ENCODE measurements at regions not wholly inside any gene's neighbourhood (a gene's known extent, or its start where the extent isn't known, plus 50 kb on each side); places are given as distances from the start of the nearest gene placed in this dataset.

GRCh38 chrX:6456196-6456595 is 78.7 kb downstream of the VCX3A start:
- CTCF ChIA-PET: no interaction called here
- Histone ChIP-seq H3K27ac (ENCODE audit: control insufficient read depth, insufficient read depth) (no peak overlapping the region), H3K36me3 (ENCODE audit: control insufficient read depth in 2 of 2, insufficient read depth in 2 of 2, low read length in 1 of 2) (no peaks in the 10 kb centered on the region), H3K27me3 (replicated peaks in 1 of 2; ENCODE audit: control insufficient read depth in 2 of 2, insufficient read depth in 2 of 2, low read length in 1 of 2) (no peaks in the 10 kb centered on the region), H3K4me2 (ENCODE audit: control insufficient read depth, insufficient read depth) (no peak overlapping the region), H2AFZ (ENCODE audit: control insufficient read depth, low read depth, low read length) (no peak overlapping the region), H3K4me1 (ENCODE audit: control insufficient read depth, insufficient read depth, low read length) (no peaks in the 10 kb centered on the region), H4K20me1 (ENCODE audit: control insufficient read depth, insufficient read depth) (no peaks in the 10 kb centered on the region), H3K9me3 (replicated peaks; ENCODE audit: control insufficient read depth, insufficient read depth, low read length) (no peaks in the 10 kb centered on the region), H3K4me3 (no peak overlapping the region), H3K9ac (ENCODE audit: control insufficient read depth, insufficient read depth, low read length) (no peak overlapping the region), H3K79me2 (ENCODE audit: control insufficient read depth, insufficient read depth, low read length) (no peaks in the 10 kb centered on the region)
- POLR2A ChIA-PET: no interaction called here
- ATAC-seq (no peak), DNase-seq (ENCODE audit: low read depth, low spot score) (no peak), FAIRE-seq (no peak)
- WGBS (ENCODE audit: insufficient coverage, insufficient replicate concordance, low lambda C conversion rate, missing lambda C conversion rate): 11% methylated on average over 6 of the region's 6 CpGs
- in situ Hi-C loops (cut with MboI): no loop called here
- RAD21 ChIA-PET (ENCODE audit: unreplicated experiment): no interaction called here
- BruUV-seq (replicated peaks): no TSS peak
- SMC1A ChIA-PET (ENCODE audit: uncharacterized antibody, unreplicated experiment): no interaction called here
- intact Hi-C loops (cut with micrococcal nuclease; ENCODE audit: unreplicated experiment): no loop called here
- no peak for TF ChIP-seq BHLHE40 (IDR thresholded peaks at IDR 0.05; ENCODE audit: borderline replicate concordance in 1 of 2, low read depth in 2 of 2, low read length in 1 of 2)
- TF ChIP-seq SKIL (IDR thresholded peaks at IDR 0.05; ENCODE audit: low read depth, poor library complexity, severe bottlenecking): no peak
- TF ChIP-seq NBN (IDR thresholded peaks at IDR 0.05): no peak
- TF ChIP-seq KDM1A (IDR thresholded peaks at IDR 0.05; ENCODE audit: borderline replicate concordance): no peak
- no peak for TF ChIP-seq DPF2 (IDR thresholded peaks at IDR 0.05)
- TF ChIP-seq, protein P1, sequence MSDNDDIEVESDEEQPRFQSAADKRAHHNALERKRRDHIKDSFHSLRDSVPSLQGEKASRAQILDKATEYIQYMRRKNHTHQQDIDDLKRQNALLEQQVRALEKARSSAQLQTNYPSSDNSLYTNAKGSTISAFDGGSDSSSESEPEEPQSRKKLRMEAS (IDR thresholded peaks at IDR 0.05; ENCODE audit: low read depth, low read length): no peak
- TF ChIP-seq, protein P2, sequence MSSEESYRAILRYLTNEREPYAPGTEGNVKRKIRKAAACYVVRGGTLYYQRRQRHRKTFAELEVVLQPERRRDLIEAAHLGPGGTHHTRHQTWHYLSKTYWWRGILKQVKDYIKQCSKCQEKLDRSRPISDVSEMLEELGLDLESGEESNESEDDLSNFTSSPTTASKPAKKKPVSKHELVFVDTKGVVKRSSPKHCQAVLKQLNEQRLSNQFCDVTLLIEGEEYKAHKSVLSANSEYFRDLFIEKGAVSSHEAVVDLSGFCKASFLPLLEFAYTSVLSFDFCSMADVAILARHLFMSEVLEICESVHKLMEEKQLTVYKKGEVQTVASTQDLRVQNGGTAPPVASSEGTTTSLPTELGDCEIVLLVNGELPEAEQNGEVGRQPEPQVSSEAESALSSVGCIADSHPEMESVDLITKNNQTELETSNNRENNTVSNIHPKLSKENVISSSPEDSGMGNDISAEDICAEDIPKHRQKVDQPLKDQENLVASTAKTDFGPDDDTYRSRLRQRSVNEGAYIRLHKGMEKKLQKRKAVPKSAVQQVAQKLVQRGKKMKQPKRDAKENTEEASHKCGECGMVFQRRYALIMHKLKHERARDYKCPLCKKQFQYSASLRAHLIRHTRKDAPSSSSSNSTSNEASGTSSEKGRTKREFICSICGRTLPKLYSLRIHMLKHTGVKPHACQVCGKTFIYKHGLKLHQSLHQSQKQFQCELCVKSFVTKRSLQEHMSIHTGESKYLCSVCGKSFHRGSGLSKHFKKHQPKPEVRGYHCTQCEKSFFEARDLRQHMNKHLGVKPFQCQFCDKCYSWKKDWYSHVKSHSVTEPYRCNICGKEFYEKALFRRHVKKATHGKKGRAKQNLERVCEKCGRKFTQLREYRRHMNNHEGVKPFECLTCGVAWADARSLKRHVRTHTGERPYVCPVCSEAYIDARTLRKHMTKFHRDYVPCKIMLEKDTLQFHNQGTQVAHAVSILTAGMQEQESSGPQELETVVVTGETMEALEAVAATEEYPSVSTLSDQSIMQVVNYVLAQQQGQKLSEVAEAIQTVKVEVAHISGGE (CRISPR knock-in tag; IDR thresholded peaks at IDR 0.05): no peak
- no peak for TF ChIP-seq FOXM1 (IDR thresholded peaks at IDR 0.05; ENCODE audit: low read depth, low read length)
- TF ChIP-seq, protein P3, sequence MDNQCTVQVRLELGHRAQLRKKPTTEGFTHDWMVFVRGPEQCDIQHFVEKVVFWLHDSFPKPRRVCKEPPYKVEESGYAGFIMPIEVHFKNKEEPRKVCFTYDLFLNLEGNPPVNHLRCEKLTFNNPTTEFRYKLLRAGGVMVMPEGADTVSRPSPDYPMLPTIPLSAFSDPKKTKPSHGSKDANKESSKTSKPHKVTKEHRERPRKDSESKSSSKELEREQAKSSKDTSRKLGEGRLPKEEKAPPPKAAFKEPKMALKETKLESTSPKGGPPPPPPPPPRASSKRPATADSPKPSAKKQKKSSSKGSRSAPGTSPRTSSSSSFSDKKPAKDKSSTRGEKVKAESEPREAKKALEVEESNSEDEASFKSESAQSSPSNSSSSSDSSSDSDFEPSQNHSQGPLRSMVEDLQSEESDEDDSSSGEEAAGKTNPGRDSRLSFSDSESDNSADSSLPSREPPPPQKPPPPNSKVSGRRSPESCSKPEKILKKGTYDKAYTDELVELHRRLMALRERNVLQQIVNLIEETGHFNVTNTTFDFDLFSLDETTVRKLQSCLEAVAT (IDR thresholded peaks at IDR 0.05): no peak
- TF ChIP-seq TAF1 (IDR thresholded peaks at IDR 0.05; ENCODE audit: borderline replicate concordance, low read depth, low read length): no peak
- TF ChIP-seq PML (IDR thresholded peaks at IDR 0.05; ENCODE audit: low read length): no peak
- no peak for TF ChIP-seq CBFB (IDR thresholded peaks at IDR 0.05; ENCODE audit: low read depth)
- no peak for TF ChIP-seq POLR2AphosphoS5 (IDR thresholded peaks at IDR 0.05; ENCODE audit: low read length)
- no peak for TF ChIP-seq YBX1 (IDR thresholded peaks at IDR 0.05)
- TF ChIP-seq, protein P4, sequence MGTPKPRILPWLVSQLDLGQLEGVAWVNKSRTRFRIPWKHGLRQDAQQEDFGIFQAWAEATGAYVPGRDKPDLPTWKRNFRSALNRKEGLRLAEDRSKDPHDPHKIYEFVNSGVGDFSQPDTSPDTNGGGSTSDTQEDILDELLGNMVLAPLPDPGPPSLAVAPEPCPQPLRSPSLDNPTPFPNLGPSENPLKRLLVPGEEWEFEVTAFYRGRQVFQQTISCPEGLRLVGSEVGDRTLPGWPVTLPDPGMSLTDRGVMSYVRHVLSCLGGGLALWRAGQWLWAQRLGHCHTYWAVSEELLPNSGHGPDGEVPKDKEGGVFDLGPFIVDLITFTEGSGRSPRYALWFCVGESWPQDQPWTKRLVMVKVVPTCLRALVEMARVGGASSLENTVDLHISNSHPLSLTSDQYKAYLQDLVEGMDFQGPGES (IDR thresholded peaks at IDR 0.05): no peak
- no peak for TF ChIP-seq BACH1 (IDR thresholded peaks at IDR 0.05; ENCODE audit: borderline replicate concordance)
- no peak for TF ChIP-seq MYB (IDR thresholded peaks at IDR 0.05; ENCODE audit: borderline replicate concordance, low read depth, low read length)
- no peak for TF ChIP-seq HCFC1 (IDR thresholded peaks at IDR 0.05; ENCODE audit: low read length)
- no peak for TF ChIP-seq MTA2 (IDR thresholded peaks at IDR 0.05; ENCODE audit: low read depth)

All from GM12878 (cell line).